ENCODE measurements at regions not wholly inside any gene's neighbourhood (a gene's known extent, or its start where the extent isn't known, plus 50 kb on each side); places are given as distances from the start of the nearest gene placed in this dataset.

GRCh38 chr15:95656595-95656994 is 673.9 kb upstream of the NR2F2 start:
- Histone ChIP-seq H2AFZ (ENCODE audit: low read depth, low read length) (no peak overlapping the region), H3K9me3 (ENCODE audit: insufficient read depth, low read length, severe bottlenecking) (no peaks in the 10 kb centered on the region), H4K20me1 (ENCODE audit: insufficient read depth, low read length) (no peaks in the 10 kb centered on the region), H3K4me1 (ENCODE audit: insufficient read depth, low read length) (no peaks in the 10 kb centered on the region), H3K4me2 (ENCODE audit: insufficient read depth, low read length) (no peak overlapping the region), H3K36me3 (ENCODE audit: insufficient read depth, low read length) (no peaks in the 10 kb centered on the region), H3K27ac (ENCODE audit: low read length) (no peak overlapping the region), H3K9ac (ENCODE audit: low read depth, low read length) (no peak overlapping the region), H3K4me3 (ENCODE audit: low read depth in 1 of 2, low read length in 2 of 2) (no peak overlapping the region), H3K79me2 (ENCODE audit: insufficient read depth, low read length) (no peaks in the 10 kb centered on the region), H3K27me3 (ENCODE audit: insufficient read depth, low read length, poor library complexity) (no peaks in the 10 kb centered on the region)
- TF ChIP-seq, protein P1, sequence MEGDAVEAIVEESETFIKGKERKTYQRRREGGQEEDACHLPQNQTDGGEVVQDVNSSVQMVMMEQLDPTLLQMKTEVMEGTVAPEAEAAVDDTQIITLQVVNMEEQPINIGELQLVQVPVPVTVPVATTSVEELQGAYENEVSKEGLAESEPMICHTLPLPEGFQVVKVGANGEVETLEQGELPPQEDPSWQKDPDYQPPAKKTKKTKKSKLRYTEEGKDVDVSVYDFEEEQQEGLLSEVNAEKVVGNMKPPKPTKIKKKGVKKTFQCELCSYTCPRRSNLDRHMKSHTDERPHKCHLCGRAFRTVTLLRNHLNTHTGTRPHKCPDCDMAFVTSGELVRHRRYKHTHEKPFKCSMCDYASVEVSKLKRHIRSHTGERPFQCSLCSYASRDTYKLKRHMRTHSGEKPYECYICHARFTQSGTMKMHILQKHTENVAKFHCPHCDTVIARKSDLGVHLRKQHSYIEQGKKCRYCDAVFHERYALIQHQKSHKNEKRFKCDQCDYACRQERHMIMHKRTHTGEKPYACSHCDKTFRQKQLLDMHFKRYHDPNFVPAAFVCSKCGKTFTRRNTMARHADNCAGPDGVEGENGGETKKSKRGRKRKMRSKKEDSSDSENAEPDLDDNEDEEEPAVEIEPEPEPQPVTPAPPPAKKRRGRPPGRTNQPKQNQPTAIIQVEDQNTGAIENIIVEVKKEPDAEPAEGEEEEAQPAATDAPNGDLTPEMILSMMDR (IDR thresholded peaks at IDR 0.05; ENCODE audit: borderline replicate concordance, extremely low read depth, low read length, poor library complexity, severe bottlenecking): no peak
- no peak for TF ChIP-seq EZH2 (IDR thresholded peaks at IDR 0.05; ENCODE audit: borderline replicate concordance, low read depth, low read length, severe bottlenecking)
- DNase-seq (no peak), ATAC-seq (ENCODE audit: insufficient read depth, low read depth) (no peak)

DNA sequence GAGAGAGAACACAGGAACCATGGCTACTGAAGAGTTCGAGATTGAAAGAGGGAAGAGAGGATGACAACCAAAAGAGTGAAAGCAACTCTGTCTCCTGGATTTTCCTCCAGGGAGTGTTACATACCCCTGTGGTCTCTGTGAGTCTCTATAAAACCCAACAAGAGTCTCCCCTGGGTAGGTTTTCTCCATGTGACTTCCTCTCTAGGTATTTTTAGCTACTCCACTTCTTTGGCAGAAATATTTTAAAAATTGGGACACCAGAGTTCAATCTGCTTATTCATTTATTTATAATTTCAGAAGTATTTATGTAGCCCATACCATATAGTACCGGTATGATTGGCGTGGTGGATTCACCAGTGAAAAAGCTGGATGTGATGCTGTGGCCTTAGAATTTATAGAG is 671.7 kb upstream of the NR2F2 start:
- H4K20me1 ChIP-seq (ENCODE audit: insufficient read depth, low read length): no peaks in the 10 kb centered on the region
- H3K27me3 ChIP-seq (ENCODE audit: insufficient read depth, low read length, poor library complexity): no peaks in the 10 kb centered on the region
- no peaks in the 10 kb centered on the region for H3K9me3 ChIP-seq (ENCODE audit: insufficient read depth, low read length, severe bottlenecking)
- H3K79me2 ChIP-seq (ENCODE audit: insufficient read depth, low read length): no peaks in the 10 kb centered on the region
- ATAC-seq (ENCODE audit: insufficient read depth, low read depth) (no peak), DNase-seq (no peak)
- H3K4me1 ChIP-seq (ENCODE audit: insufficient read depth, low read length): no peaks in the 10 kb centered on the region
- H3K27ac ChIP-seq (ENCODE audit: low read length): no peak overlapping the region
- TF ChIP-seq, protein P1 (IDR thresholded peaks at IDR 0.05; ENCODE audit: borderline replicate concordance, extremely low read depth, low read length, poor library complexity, severe bottlenecking): no peak
- TF ChIP-seq EZH2 (IDR thresholded peaks at IDR 0.05; ENCODE audit: borderline replicate concordance, low read depth, low read length, severe bottlenecking): no peak
- no peak overlapping the region for H3K9ac ChIP-seq (ENCODE audit: low read depth, low read length)
- H3K36me3 ChIP-seq (ENCODE audit: insufficient read depth, low read length): no peaks in the 10 kb centered on the region
- no peak overlapping the region for H2AFZ ChIP-seq (ENCODE audit: low read depth, low read length)
- no peak overlapping the region for H3K4me3 ChIP-seq (ENCODE audit: low read depth in 1 of 2, low read length in 2 of 2)
- no peak overlapping the region for H3K4me2 ChIP-seq (ENCODE audit: insufficient read depth, low read length)

DNA sequence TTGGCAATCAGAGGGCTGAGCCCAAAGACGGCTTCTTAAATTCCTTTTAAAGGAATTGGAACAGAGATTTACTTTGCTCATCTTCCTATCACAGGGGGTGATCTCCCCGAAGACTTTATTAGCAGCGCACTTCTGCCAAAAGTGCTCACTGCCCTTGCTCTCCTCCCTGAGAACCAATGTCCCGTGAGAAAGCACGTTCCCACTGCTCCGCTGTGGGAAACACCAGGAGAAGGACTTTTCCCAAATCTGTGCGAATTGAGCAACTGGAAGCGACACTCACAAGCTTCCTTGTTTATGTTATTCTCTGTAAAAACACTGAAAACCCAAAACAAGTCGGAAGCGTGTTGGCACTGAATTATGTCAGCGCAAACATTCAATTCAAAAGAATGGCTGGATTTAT is 670.8 kb upstream of the NR2F2 start:
- H3K79me2 ChIP-seq (ENCODE audit: insufficient read depth, low read length): no peaks in the 10 kb centered on the region
- H3K27me3 ChIP-seq (ENCODE audit: insufficient read depth, low read length, poor library complexity): no peaks in the 10 kb centered on the region
- no peak overlapping the region for H3K4me3 ChIP-seq (ENCODE audit: low read depth in 1 of 2, low read length in 2 of 2)
- no peak overlapping the region for H3K27ac ChIP-seq (ENCODE audit: low read length)
- no peak for ATAC-seq (ENCODE audit: insufficient read depth, low read depth)
- H2AFZ ChIP-seq (ENCODE audit: low read depth, low read length): no peak overlapping the region
- no peaks in the 10 kb centered on the region for H4K20me1 ChIP-seq (ENCODE audit: insufficient read depth, low read length)
- TF ChIP-seq, protein P1 (IDR thresholded peaks at IDR 0.05; ENCODE audit: borderline replicate concordance, extremely low read depth, low read length, poor library complexity, severe bottlenecking): no peak
- TF ChIP-seq EZH2 (IDR thresholded peaks at IDR 0.05; ENCODE audit: borderline replicate concordance, low read depth, low read length, severe bottlenecking): no peak
- no peaks in the 10 kb centered on the region for H3K9me3 ChIP-seq (ENCODE audit: insufficient read depth, low read length, severe bottlenecking)
- H3K4me2 ChIP-seq (ENCODE audit: insufficient read depth, low read length): no peak overlapping the region
- H3K4me1 ChIP-seq (ENCODE audit: insufficient read depth, low read length): no peaks in the 10 kb centered on the region
- DNase-seq: no peak
- H3K9ac ChIP-seq (ENCODE audit: low read depth, low read length): no peak overlapping the region
- H3K36me3 ChIP-seq (ENCODE audit: insufficient read depth, low read length): no peaks in the 10 kb centered on the region

DNA sequence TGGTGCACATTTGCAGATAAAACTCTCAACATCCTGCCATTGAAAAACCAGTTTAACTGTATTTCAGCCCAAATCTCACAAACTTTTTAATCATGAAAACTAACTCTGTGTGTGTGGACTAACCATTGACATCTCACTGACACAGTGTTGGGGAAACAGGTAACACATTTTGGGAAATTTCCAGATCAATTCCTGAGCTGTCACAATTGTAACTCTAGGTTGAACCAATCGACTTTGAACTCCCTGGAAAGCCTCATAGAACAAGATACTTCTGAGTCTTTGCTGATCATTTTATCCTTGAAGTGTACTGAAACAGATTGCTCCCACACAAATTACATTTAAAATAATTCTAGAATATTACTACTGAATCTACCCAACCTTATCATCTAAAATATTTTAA is 667.9 kb upstream of the NR2F2 start:
- no peaks in the 10 kb centered on the region for H3K4me1 ChIP-seq (ENCODE audit: insufficient read depth, low read length)
- no peaks in the 10 kb centered on the region for H3K36me3 ChIP-seq (ENCODE audit: insufficient read depth, low read length)
- H3K4me3 ChIP-seq (ENCODE audit: low read depth in 1 of 2, low read length in 2 of 2): no peak overlapping the region
- DNase-seq (no peak), ATAC-seq (ENCODE audit: insufficient read depth, low read depth) (no peak)
- H3K9me3 ChIP-seq (ENCODE audit: insufficient read depth, low read length, severe bottlenecking): no peaks in the 10 kb centered on the region
- no peak overlapping the region for H3K4me2 ChIP-seq (ENCODE audit: insufficient read depth, low read length)
- H2AFZ ChIP-seq (ENCODE audit: low read depth, low read length): no peak overlapping the region
- H3K27me3 ChIP-seq (ENCODE audit: insufficient read depth, low read length, poor library complexity): no peaks in the 10 kb centered on the region
- H3K79me2 ChIP-seq (ENCODE audit: insufficient read depth, low read length): no peaks in the 10 kb centered on the region
- TF ChIP-seq, protein P1 (IDR thresholded peaks at IDR 0.05; ENCODE audit: borderline replicate concordance, extremely low read depth, low read length, poor library complexity, severe bottlenecking): no peak
- no peak for TF ChIP-seq EZH2 (IDR thresholded peaks at IDR 0.05; ENCODE audit: borderline replicate concordance, low read depth, low read length, severe bottlenecking)
- H3K27ac ChIP-seq (ENCODE audit: low read length): no peak overlapping the region
- no peak overlapping the region for H3K9ac ChIP-seq (ENCODE audit: low read depth, low read length)
- H4K20me1 ChIP-seq (ENCODE audit: insufficient read depth, low read length): no peaks in the 10 kb centered on the region
